OCI-LY7 (cell line): ENCODE measurements at regions not wholly inside any gene's neighbourhood (a gene's known extent, or its start where the extent isn't known, plus 50 kb on each side); places are given as distances from the start of the nearest gene placed in this dataset.

Source experiments
- BruUV-seq: library from RNA; stranded (reverse); fragments of 400-500 nt; replicated peaks from 2 replicates; lab custom pipeline; 2021; lab: Mats Ljungman, UMichigan
- CTCF ChIA-PET: fragments of 300-600 bp; sonication (Branson Sonifier 250); formaldehyde crosslinking; loops from one replicate; lab custom pipeline; 2022; ENCODE audit warnings: antibody characterized with exemption; ENCODE audit not compliant: unreplicated experiment; lab: Charles Lee
- POLR2A ChIA-PET: fragments of 300-600 bp; sonication (Branson Sonifier 250); formaldehyde crosslinking; loops from one replicate; lab custom pipeline; 2022; ENCODE audit warnings: antibody characterized with exemption; lab: Charles Lee
- DNase-seq: peaks from one replicate; pipeline ENCODE4 v3.0.0-alpha.2; 2015; ENCODE audit warnings: low spot score
- H2AFZ ChIP-seq: fragments of 200-600 bp; sonication (generic), shearing (Covaris generic); 2 replicates; pipeline ENCODE4 v1.6.1; 2014; ENCODE audit warnings: mild to moderate bottlenecking, antibody characterized with exemption, low read length, moderate library complexity
- H3K27ac ChIP-seq: fragments of 200-600 bp; sonication (generic); 2 replicates; pipeline ENCODE4 v1.5.1; 2014; ENCODE audit warnings: mixed run types, low read depth, mild to moderate bottlenecking, moderate library complexity, low read length, inconsistent platforms; ENCODE audit not compliant: poor library complexity, severe bottlenecking
- H3K36me3 ChIP-seq: fragments of 200-600 bp; sonication (generic); 2 replicates; pipeline ENCODE4 v1.6.1; 2014; ENCODE audit warnings: mild to moderate bottlenecking, antibody characterized with exemption, low read length, moderate library complexity, mixed read lengths; ENCODE audit not compliant: insufficient read depth
- H3K4me1 ChIP-seq: fragments of 200-600 bp; sonication (generic); 2 replicates; pipeline ENCODE4 v1.5.1; 2014; ENCODE audit warnings: mild to moderate bottlenecking, low read length; ENCODE audit not compliant: insufficient read depth, poor library complexity, severe bottlenecking
- H3K4me2 ChIP-seq: fragments of 200-600 bp; sonication (generic); 2 replicates; pipeline ENCODE4 v1.6.1; 2014; ENCODE audit warnings: mild to moderate bottlenecking, low read length
- H3K4me3 ChIP-seq: fragments of 200-600 bp; sonication (generic); 2 replicates; pipeline ENCODE4 v1.5.1; 2014; ENCODE audit warnings: mild to moderate bottlenecking, low read depth, low read length; ENCODE audit not compliant: poor library complexity, severe bottlenecking
- H3K79me2 ChIP-seq: fragments of 200-600 bp; sonication (generic); 2 replicates; pipeline ENCODE4 v1.6.1; 2016; ENCODE audit warnings: low read depth, mild to moderate bottlenecking, low read length, moderate library complexity, mixed read lengths; ENCODE audit not compliant: insufficient read depth
- H3K9me2 ChIP-seq: fragments of 200-600 bp; sonication (generic); 2 replicates; pipeline ENCODE4 v1.6.1; 2016; ENCODE audit warnings: mild to moderate bottlenecking, low read length, mixed read lengths; ENCODE audit not compliant: insufficient read depth
- H3K9me3 ChIP-seq: fragments of 200-600 bp; sonication (generic); 2 replicates; pipeline ENCODE4 v1.6.1; 2014; ENCODE audit warnings: mild to moderate bottlenecking, mixed run types, low read length, mixed read lengths
- H4K20me1 ChIP-seq: fragments of 200-600 bp; sonication (generic); 2 replicates; pipeline ENCODE4 v1.6.1; 2014; ENCODE audit warnings: mild to moderate bottlenecking, antibody characterized with exemption, low read length, moderate library complexity, mixed read lengths; ENCODE audit not compliant: insufficient read depth
- EZH2phosphoT487 ChIP-seq: fragments of 200-600 bp; sonication (generic); IDR thresholded peaks from 2 replicates; pipeline ENCODE4 v1.6.1; 2018; ENCODE audit warnings: low read depth, borderline replicate concordance, mild to moderate bottlenecking, mixed run types, antibody characterized with exemption, low read length, moderate library complexity, mixed read lengths
- intact Hi-C: fragments of 100-400 bp; cut with micrococcal nuclease; formaldehyde crosslinking; loops from one replicate; pipeline ENCODE4 v1.10.0; 2022; ENCODE audit not compliant: unreplicated experiment
- TF ChIP-seq, protein P1 (sequence below): fragments of 200-600 bp; sonication (generic); conservative IDR thresholded peaks from 2 replicates; pipeline ENCODE4 v1.5.1; 2014; ENCODE audit warnings: mild to moderate bottlenecking, antibody characterized with exemption, low read length, moderate library complexity, mixed read lengths

GRCh38 chr3:157807280-157807679 lies 298.9 kb downstream of the SHOX2 start:
- CTCF ChIA-PET = no interaction called here
- POLR2A ChIA-PET = interaction anchor here (0.5 kb wide), 1 partner anchor 14 kb away, joined by 3 read pairs; no protein-coding TSS in a partner anchor
- Histone ChIP-seq H4K20me1 (no peaks in the 10 kb centered on the region), H3K4me1 (no peaks in the 10 kb centered on the region), H3K4me2 (no peak overlapping the region), H3K79me2 (no peaks in the 10 kb centered on the region), H2AFZ (no peak overlapping the region), H3K36me3 (no peaks in the 10 kb centered on the region), H3K4me3 (no peak overlapping the region), H3K9me3 (no peaks in the 10 kb centered on the region), H3K27ac (no peak overlapping the region), H3K9me2 (no peaks in the 10 kb centered on the region)
- intact Hi-C loops = no loop called here
- TF ChIP-seq EZH2phosphoT487 = no peak
- TF ChIP-seq, protein P1, sequence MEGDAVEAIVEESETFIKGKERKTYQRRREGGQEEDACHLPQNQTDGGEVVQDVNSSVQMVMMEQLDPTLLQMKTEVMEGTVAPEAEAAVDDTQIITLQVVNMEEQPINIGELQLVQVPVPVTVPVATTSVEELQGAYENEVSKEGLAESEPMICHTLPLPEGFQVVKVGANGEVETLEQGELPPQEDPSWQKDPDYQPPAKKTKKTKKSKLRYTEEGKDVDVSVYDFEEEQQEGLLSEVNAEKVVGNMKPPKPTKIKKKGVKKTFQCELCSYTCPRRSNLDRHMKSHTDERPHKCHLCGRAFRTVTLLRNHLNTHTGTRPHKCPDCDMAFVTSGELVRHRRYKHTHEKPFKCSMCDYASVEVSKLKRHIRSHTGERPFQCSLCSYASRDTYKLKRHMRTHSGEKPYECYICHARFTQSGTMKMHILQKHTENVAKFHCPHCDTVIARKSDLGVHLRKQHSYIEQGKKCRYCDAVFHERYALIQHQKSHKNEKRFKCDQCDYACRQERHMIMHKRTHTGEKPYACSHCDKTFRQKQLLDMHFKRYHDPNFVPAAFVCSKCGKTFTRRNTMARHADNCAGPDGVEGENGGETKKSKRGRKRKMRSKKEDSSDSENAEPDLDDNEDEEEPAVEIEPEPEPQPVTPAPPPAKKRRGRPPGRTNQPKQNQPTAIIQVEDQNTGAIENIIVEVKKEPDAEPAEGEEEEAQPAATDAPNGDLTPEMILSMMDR = no peak
- DNase-seq = no peak
- BruUV-seq = no TSS peak

DNA sequence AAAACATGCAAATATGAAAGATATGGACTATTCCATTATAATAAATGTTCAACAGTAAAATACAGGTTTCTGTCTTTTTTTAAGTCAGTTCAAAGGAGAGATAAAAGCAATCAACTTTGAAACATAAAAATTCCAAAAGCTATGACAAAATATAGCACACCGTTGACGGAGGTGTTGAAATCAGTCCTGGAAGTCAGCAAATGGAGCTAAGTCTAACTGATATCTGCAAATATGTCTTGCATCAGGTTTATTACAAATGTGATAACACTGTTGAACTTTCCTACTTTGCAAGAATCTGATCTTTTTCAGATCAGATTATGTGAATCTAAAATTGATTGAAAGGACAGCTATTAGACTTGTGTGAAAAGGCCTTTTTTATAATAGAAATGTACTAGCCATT lies 300.7 kb downstream of the SHOX2 start:
- TF ChIP-seq, protein P1 = no peak
- no peak for TF ChIP-seq EZH2phosphoT487
- intact Hi-C loops = no loop called here
- POLR2A ChIA-PET = interaction anchor here (0.7 kb wide), 2 partner anchors 104 to 145 kb away, joined by 3 to 4 read pairs; no protein-coding TSS in a partner anchor
- no peak overlapping the region for H3K27ac ChIP-seq
- BruUV-seq = no TSS peak
- no peak overlapping the region for H3K4me3 ChIP-seq
- CTCF ChIA-PET = no interaction called here
- no peaks in the 10 kb centered on the region for H3K9me2 ChIP-seq
- no peaks in the 10 kb centered on the region for H3K9me3 ChIP-seq
- no peak overlapping the region for H2AFZ ChIP-seq
- H3K36me3 ChIP-seq = no peaks in the 10 kb centered on the region
- no peak overlapping the region for H3K4me2 ChIP-seq
- H3K4me1 ChIP-seq = no peaks in the 10 kb centered on the region
- no peaks in the 10 kb centered on the region for H4K20me1 ChIP-seq
- H3K79me2 ChIP-seq = no peaks in the 10 kb centered on the region
- no peak for DNase-seq

GRCh38 chr3:157794771-157795170 lies 291.6 kb upstream of the VEPH1 start:
- Histone ChIP-seq H3K4me3 (no peak overlapping the region), H3K4me1 (no peaks in the 10 kb centered on the region), H3K36me3 (no peaks in the 10 kb centered on the region), H3K27ac (no peak overlapping the region), H3K9me3 (no peaks in the 10 kb centered on the region), H3K9me2 (no peaks in the 10 kb centered on the region), H4K20me1 (no peaks in the 10 kb centered on the region), H3K79me2 (no peaks in the 10 kb centered on the region), H2AFZ (no peak overlapping the region), H3K4me2 (no peak overlapping the region)
- intact Hi-C loops = no loop called here
- TF ChIP-seq, protein P1 = no peak
- no peak for TF ChIP-seq EZH2phosphoT487
- no TSS peak for BruUV-seq
- ChIA-PET CTCF (no interaction called here), POLR2A (interaction anchor here (0.5 to 0.6 kb wide), 2 partner anchors 41 to 802 kb away, joined by 3 to 5 read pairs; no protein-coding TSS in a partner anchor)
- no peak for DNase-seq
